Duodenal mucosa (tissue), 2 donors: ENCODE measurements at regions not wholly inside any gene's neighbourhood (a gene's known extent, or its start where the extent isn't known, plus 50 kb on each side); places are given as distances from the start of the nearest gene placed in this dataset.

ENCODE experiments used
- H3K27ac ChIP-seq: one replicate; pipeline ENCODE4 v1.7.0; 2013; ENCODE audit warnings: low read depth, low read length
- H3K27me3 ChIP-seq, 2 donors: one replicate each; pipeline ENCODE4 v1.7.0; 2013; ENCODE audit warnings: low read length in 2 of 2, control low read depth in 1 of 2; ENCODE audit not compliant: insufficient read depth in 2 of 2, control insufficient read depth in 1 of 2
- H3K36me3 ChIP-seq, 2 donors: one replicate each; pipeline ENCODE4 v1.7.0; 2013; ENCODE audit warnings: low read length in 2 of 2, control low read depth in 1 of 2; ENCODE audit not compliant: insufficient read depth in 2 of 2, control insufficient read depth in 1 of 2
- H3K4me1 ChIP-seq, 2 donors: one replicate each; pipeline ENCODE4 v1.7.0; 2013; ENCODE audit warnings: low read length in 2 of 2, control low read depth in 1 of 2; ENCODE audit not compliant: insufficient read depth in 2 of 2, control insufficient read depth in 1 of 2
- H3K4me3 ChIP-seq, 2 donors: one replicate each; pipeline ENCODE4 v1.7.0; 2013; ENCODE audit warnings: low read length in 2 of 2, low read depth in 1 of 2
- H3K9ac ChIP-seq, 2 donors: one replicate each; pipeline ENCODE4 v1.7.0; 2013; ENCODE audit warnings: low read length in 2 of 2, low read depth in 1 of 2
- H3K9me3 ChIP-seq, 2 donors: one replicate each; pipeline ENCODE4 v1.7.0; 2013; ENCODE audit warnings: low read length in 2 of 2, control low read depth in 1 of 2; ENCODE audit not compliant: control insufficient read depth in 1 of 2

- Histone ChIP-seq H3K36me3 (no peaks in the 10 kb centered on the region), H3K4me1 (no peaks in the 10 kb centered on the region), H3K9me3 (no peaks in the 10 kb centered on the region), H3K9ac (no peak overlapping the region), H3K27ac (no peak overlapping the region), H3K4me3 (no peak overlapping the region), H3K27me3 (no peaks in the 10 kb centered on the region)
Measured at GRCh38 chr4:35038079-35038805, 1206.1 kb downstream of the ARAP2 start.

DNA sequence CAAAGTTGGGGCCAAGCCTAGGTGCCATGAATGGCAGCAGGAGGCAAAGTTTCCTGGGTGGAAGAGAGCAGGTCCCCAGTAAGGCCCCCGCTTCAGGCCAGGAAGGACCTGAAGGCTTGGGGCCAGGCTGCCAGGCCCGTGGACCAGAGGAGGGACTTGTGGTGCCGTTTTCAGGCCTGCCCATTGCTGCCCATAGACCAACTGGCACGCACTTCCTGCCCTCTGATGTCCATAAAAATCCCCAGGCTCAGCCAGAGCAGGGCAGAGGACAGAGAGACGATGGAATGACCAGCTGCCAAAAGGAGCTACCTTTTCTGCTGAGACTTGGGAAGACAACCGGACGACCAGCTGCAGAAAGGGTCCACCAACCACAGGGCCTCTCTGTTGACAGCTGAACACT is 1205.5 kb downstream of the ARAP2 start:
- no peaks in the 10 kb centered on the region for H3K27me3 ChIP-seq
- no peak overlapping the region for H3K27ac ChIP-seq
- H3K36me3 ChIP-seq: no peaks in the 10 kb centered on the region
- H3K4me1 ChIP-seq: no peaks in the 10 kb centered on the region
- no peak overlapping the region for H3K4me3 ChIP-seq
- no peak overlapping the region for H3K9ac ChIP-seq
- H3K9me3 ChIP-seq: no peaks in the 10 kb centered on the region

- Histone ChIP-seq H3K4me3 (no peak overlapping the region), H3K9ac (no peak overlapping the region), H3K4me1 (no peaks in the 10 kb centered on the region), H3K9me3 (peaks cover 0 to 3% of the 10 kb centered on the region in 2 donors), H3K27me3 (no peaks in the 10 kb centered on the region), H3K27ac (no peak overlapping the region), H3K36me3 (no peaks in the 10 kb centered on the region)
Measured at GRCh38 chr4:35052546-35052945, 1191.8 kb downstream of the ARAP2 start.

DNA sequence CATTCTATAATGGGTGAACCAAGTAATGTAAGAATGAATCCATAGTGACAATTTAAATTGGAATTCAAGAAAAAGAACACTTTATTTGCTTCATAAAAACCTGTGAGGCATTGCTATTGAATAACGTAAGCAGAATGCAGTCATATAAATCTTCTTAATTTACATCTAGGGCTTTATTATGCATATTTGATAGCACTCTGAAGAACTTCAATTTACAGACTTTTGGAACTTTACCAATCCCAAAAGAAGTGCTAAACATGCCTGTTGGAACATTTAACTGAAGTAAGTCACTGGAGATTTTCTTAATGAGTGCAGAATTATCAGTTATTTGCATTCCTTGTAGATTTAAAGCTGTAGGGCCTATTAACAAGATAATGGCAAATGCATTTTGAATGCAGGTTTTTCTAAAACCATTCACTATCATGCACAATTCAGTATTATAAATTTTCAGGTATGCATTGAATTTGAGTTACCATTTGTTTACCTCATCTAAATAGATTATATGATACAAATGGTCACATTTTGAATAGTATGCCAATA is 1181.2 kb downstream of the ARAP2 start:
- no peaks in the 10 kb centered on the region for H3K9me3 ChIP-seq
- no peak overlapping the region for H3K4me3 ChIP-seq
- H3K9ac ChIP-seq: no peak overlapping the region
- H3K27ac ChIP-seq: no peak overlapping the region
- H3K36me3 ChIP-seq: no peaks in the 10 kb centered on the region
- H3K27me3 ChIP-seq: no peaks in the 10 kb centered on the region
- no peaks in the 10 kb centered on the region for H3K4me1 ChIP-seq

DNA sequence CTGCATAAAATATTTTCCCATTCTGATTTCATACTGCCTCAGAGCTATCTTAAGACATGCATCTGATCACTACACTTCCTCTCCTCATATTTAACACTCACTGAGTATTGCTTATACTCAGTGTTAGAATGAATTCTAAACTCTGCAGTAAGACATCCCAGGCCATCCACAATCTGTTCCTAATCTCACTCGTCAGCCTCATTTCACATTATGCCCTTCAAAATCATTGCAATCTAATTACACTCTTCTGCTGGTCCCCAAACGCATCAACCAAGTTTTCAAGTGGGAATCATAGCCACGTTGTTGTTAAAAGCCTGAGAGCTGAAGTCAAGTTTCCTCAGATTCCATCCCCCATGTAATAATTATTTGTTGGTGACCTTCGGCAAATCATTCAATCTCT is 1177.9 kb downstream of the ARAP2 start:
- no peak overlapping the region for H3K9ac ChIP-seq
- H3K27ac ChIP-seq: no peak overlapping the region
- no peaks in the 10 kb centered on the region for H3K36me3 ChIP-seq
- no peaks in the 10 kb centered on the region for H3K27me3 ChIP-seq
- H3K9me3 ChIP-seq: no peaks in the 10 kb centered on the region
- H3K4me1 ChIP-seq: no peaks in the 10 kb centered on the region
- H3K4me3 ChIP-seq: no peak overlapping the region

- Histone ChIP-seq H3K4me1 (no peaks in the 10 kb centered on the region), H3K36me3 (no peaks in the 10 kb centered on the region), H3K9ac (no peak overlapping the region), H3K4me3 (no peak overlapping the region), H3K9me3 (peaks cover 4 to 6% of the 10 kb centered on the region in 2 donors), H3K27me3 (no peaks in the 10 kb centered on the region), H3K27ac (no peak overlapping the region)
Measured at GRCh38 chr4:35080799-35081198, 1163.5 kb downstream of the ARAP2 start.

- H3K36me3 ChIP-seq: no peaks in the 10 kb centered on the region
Measured at GRCh38 chr4:35087218-35087617, 1157.1 kb downstream of the ARAP2 start.

GRCh38 chr4:35100932-35101331 is 1143.4 kb downstream of the ARAP2 start:
- no peaks in the 10 kb centered on the region for H3K36me3 ChIP-seq
- no peak overlapping the region for H3K4me3 ChIP-seq
- H3K9me3 ChIP-seq: peaks cover 5 to 8% of the 10 kb centered on the region in 2 donors
- H3K4me1 ChIP-seq: no peaks in the 10 kb centered on the region
- no peaks in the 10 kb centered on the region for H3K27me3 ChIP-seq
- no peak overlapping the region for H3K27ac ChIP-seq
- H3K9ac ChIP-seq: no peak overlapping the region

More at GRCh38 chr4:35087218-35087617, 1157.1 kb downstream of the ARAP2 start:
- H3K9ac ChIP-seq: no peak overlapping the region
- no peak overlapping the region for H3K4me3 ChIP-seq
- no peaks in the 10 kb centered on the region for H3K4me1 ChIP-seq
- H3K27me3 ChIP-seq: no peaks in the 10 kb centered on the region
- peaks cover 0 to 2% of the 10 kb centered on the region in 2 donors for H3K9me3 ChIP-seq
- H3K27ac ChIP-seq: no peak overlapping the region

DNA sequence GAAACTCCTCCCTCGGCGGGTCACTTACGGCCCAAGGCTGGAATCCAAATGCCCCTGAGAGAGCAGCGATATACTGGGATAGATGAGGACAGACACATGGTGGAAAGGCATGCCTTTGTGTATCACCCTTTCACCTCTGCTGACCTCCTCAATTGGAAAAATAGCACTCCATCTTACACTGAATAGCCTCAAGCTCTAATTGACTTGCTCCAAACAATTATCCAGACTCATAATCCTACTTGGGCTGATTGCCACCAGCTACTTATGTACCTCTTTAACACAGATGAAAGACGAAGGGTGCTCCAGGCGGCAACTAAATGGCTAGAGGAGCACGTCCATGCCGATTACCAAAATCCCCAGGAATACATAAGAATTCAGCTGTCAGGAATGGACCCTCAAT is 1142.2 kb downstream of the ARAP2 start:
- no peaks in the 10 kb centered on the region for H3K36me3 ChIP-seq
- no peak overlapping the region for H3K9ac ChIP-seq
- no peaks in the 10 kb centered on the region for H3K4me1 ChIP-seq
- no peak overlapping the region for H3K4me3 ChIP-seq
- no peaks in the 10 kb centered on the region for H3K27me3 ChIP-seq
- H3K9me3 ChIP-seq: peaks cover 3 to 8% of the 10 kb centered on the region in 2 donors
- H3K27ac ChIP-seq: no peak overlapping the region

DNA sequence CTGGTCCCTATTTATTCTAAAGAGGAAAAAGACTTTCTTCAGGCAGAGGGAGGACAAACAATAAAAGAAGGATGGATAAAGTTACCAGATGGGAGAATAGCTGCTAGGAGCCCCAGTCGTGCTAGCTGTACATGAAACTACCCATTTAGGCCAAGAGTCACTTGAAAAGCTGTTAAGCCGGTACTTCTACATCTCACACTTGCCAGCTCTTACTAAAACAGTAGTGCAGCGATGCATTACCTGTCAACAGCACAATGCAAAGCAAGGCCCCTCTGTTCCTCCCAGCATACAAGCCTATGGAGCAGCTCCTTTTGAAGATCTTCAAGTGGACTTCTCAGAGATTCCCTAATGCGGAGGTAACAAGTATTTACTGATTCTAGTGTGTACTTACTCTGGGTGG is 1138.8 kb downstream of the ARAP2 start:
- Histone ChIP-seq H3K9me3 (peaks cover 6 to 8% of the 10 kb centered on the region in 2 donors), H3K4me1 (no peaks in the 10 kb centered on the region), H3K27me3 (no peaks in the 10 kb centered on the region), H3K4me3 (no peak overlapping the region), H3K36me3 (no peaks in the 10 kb centered on the region), H3K27ac (no peak overlapping the region), H3K9ac (no peak overlapping the region)
